ENCODE measurements at regions not wholly inside any gene's neighbourhood (a gene's known extent, or its start where the extent isn't known, plus 50 kb on each side); places are given as distances from the start of the nearest gene placed in this dataset.

- Histone ChIP-seq H3K9ac (ENCODE audit: low read depth, low read length) (no peak overlapping the region), H3K9me3 (ENCODE audit: insufficient read depth, low read length, severe bottlenecking) (no peaks in the 10 kb centered on the region), H3K36me3 (ENCODE audit: insufficient read depth, low read length) (no peaks in the 10 kb centered on the region), H3K27me3 (ENCODE audit: insufficient read depth, low read length, poor library complexity) (no peaks in the 10 kb centered on the region), H4K20me1 (ENCODE audit: insufficient read depth, low read length) (no peaks in the 10 kb centered on the region), H3K4me3 (ENCODE audit: low read depth in 1 of 2, low read length in 2 of 2) (no peak overlapping the region), H3K79me2 (ENCODE audit: insufficient read depth, low read length) (no peaks in the 10 kb centered on the region), H2AFZ (ENCODE audit: low read depth, low read length) (no peak overlapping the region), H3K4me1 (ENCODE audit: insufficient read depth, low read length) (no peaks in the 10 kb centered on the region), H3K4me2 (ENCODE audit: insufficient read depth, low read length) (no peak overlapping the region), H3K27ac (ENCODE audit: low read length) (no peak overlapping the region)
- TF ChIP-seq CTCF (IDR thresholded peaks at IDR 0.05; ENCODE audit: borderline replicate concordance, extremely low read depth, low read length, poor library complexity, severe bottlenecking) (no peak), EZH2 (IDR thresholded peaks at IDR 0.05; ENCODE audit: borderline replicate concordance, low read depth, low read length, severe bottlenecking) (no peak)
- ATAC-seq (ENCODE audit: insufficient read depth, low read depth) (no peak), DNase-seq (no peak)
Measured at GRCh38 chr6:76422511-76423213, 350.2 kb upstream of the IMPG1 start.

GRCh38 chr6:76420094-76420493 lies 347.6 kb upstream of the IMPG1 start:
- no peaks in the 10 kb centered on the region for H3K79me2 ChIP-seq (ENCODE audit: insufficient read depth, low read length)
- H3K9me3 ChIP-seq (ENCODE audit: insufficient read depth, low read length, severe bottlenecking) = no peaks in the 10 kb centered on the region
- H3K27ac ChIP-seq (ENCODE audit: low read length) = no peak overlapping the region
- no peaks in the 10 kb centered on the region for H3K27me3 ChIP-seq (ENCODE audit: insufficient read depth, low read length, poor library complexity)
- no peaks in the 10 kb centered on the region for H3K4me1 ChIP-seq (ENCODE audit: insufficient read depth, low read length)
- no peaks in the 10 kb centered on the region for H4K20me1 ChIP-seq (ENCODE audit: insufficient read depth, low read length)
- no peak overlapping the region for H3K4me2 ChIP-seq (ENCODE audit: insufficient read depth, low read length)
- TF ChIP-seq CTCF (IDR thresholded peaks at IDR 0.05; ENCODE audit: borderline replicate concordance, extremely low read depth, low read length, poor library complexity, severe bottlenecking) (no peak), EZH2 (IDR thresholded peaks at IDR 0.05; ENCODE audit: borderline replicate concordance, low read depth, low read length, severe bottlenecking) (no peak)
- no peak for ATAC-seq (ENCODE audit: insufficient read depth, low read depth)
- H3K4me3 ChIP-seq (ENCODE audit: low read depth in 1 of 2, low read length in 2 of 2) = no peak overlapping the region
- no peak for DNase-seq
- no peak overlapping the region for H2AFZ ChIP-seq (ENCODE audit: low read depth, low read length)
- H3K9ac ChIP-seq (ENCODE audit: low read depth, low read length) = no peak overlapping the region
- no peaks in the 10 kb centered on the region for H3K36me3 ChIP-seq (ENCODE audit: insufficient read depth, low read length)

- Histone ChIP-seq H3K4me2 (ENCODE audit: insufficient read depth, low read length) (no peak overlapping the region), H3K27ac (ENCODE audit: low read length) (no peak overlapping the region)
- ATAC-seq (ENCODE audit: insufficient read depth, low read depth) = no peak
Measured at GRCh38 chr6:76418560-76419223, 346.2 kb upstream of the IMPG1 start.

More at GRCh38 chr6:76418560-76419223, 346.2 kb upstream of the IMPG1 start:
- Histone ChIP-seq H3K79me2 (ENCODE audit: insufficient read depth, low read length) (no peaks in the 10 kb centered on the region), H3K4me1 (ENCODE audit: insufficient read depth, low read length) (no peaks in the 10 kb centered on the region), H3K9me3 (ENCODE audit: insufficient read depth, low read length, severe bottlenecking) (no peaks in the 10 kb centered on the region), H3K9ac (ENCODE audit: low read depth, low read length) (no peak overlapping the region), H4K20me1 (ENCODE audit: insufficient read depth, low read length) (no peaks in the 10 kb centered on the region), H3K27me3 (ENCODE audit: insufficient read depth, low read length, poor library complexity) (no peaks in the 10 kb centered on the region), H2AFZ (ENCODE audit: low read depth, low read length) (no peak overlapping the region), H3K4me3 (ENCODE audit: low read depth in 1 of 2, low read length in 2 of 2) (no peak overlapping the region), H3K36me3 (ENCODE audit: insufficient read depth, low read length) (no peaks in the 10 kb centered on the region)
- DNase-seq = no peak
- TF ChIP-seq CTCF (IDR thresholded peaks at IDR 0.05; ENCODE audit: borderline replicate concordance, extremely low read depth, low read length, poor library complexity, severe bottlenecking) = no peak
- no peak for TF ChIP-seq EZH2 (IDR thresholded peaks at IDR 0.05; ENCODE audit: borderline replicate concordance, low read depth, low read length, severe bottlenecking)

Data from DND-41 (cell line).